NCI-H1105 (cell line): ENCODE measurements at regions not wholly inside any gene's neighbourhood (a gene's known extent, or its start where the extent isn't known, plus 50 kb on each side); places are given as distances from the start of the nearest gene placed in this dataset.

Source experiments
- DNase-seq: peaks from one replicate; lab custom pipeline; 2025; lab: John Stamatoyannopoulos, UW

GRCh38 chr7:47221826-47222225, 360.1 kb downstream of the TNS3 start:
- no peak for DNase-seq

GRCh38 chr7:47218378-47219176, 363.3 kb downstream of the TNS3 start:
- no peak for DNase-seq

GRCh38 chr7:47217570-47218360, 364.1 kb downstream of the TNS3 start:
- no peak for DNase-seq

DNA sequence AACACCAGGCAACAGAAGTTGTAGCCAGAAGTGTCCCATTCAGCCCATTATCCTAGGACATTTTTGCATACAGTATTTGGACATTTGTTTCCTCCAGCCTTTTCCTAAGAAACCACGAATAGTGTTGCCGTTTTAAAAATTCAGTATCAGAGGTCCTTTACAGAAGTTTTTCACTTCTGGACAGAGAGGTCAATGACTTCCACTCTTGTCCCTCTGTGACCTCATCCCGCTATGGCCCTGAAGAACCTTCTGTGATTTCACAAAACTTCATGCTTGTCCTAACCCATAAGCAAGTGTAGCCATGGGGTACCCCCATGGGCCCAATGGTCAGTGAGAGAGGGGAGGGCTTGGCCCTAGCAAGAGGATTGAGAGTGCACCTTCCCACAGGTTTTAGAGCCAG, 364.8 kb downstream of the TNS3 start:
- no peak for DNase-seq

DNA sequence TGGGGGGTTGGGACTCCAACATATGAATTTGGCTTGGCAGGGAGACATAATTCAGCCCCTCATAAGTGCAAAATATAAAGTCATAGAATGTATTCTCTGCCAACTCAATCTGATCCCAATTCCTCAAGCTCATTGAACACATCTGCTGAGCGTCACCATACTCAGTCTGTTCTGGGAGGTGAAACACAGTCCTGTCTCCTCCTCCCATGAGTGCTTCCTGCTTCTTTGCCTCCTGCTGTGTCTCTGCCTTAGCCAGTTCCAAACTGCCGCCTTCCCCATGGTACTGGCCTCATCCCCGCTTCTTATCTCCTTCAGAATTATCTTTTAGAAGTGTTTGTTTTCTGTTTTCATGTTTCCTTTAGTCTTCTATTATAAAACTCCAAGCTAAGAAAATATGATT, 365.5 kb downstream of the TNS3 start:
- no peak for DNase-seq

- no peak for DNase-seq
Measured at GRCh38 chr7:47215640-47216039, 366.3 kb downstream of the TNS3 start.

DNA sequence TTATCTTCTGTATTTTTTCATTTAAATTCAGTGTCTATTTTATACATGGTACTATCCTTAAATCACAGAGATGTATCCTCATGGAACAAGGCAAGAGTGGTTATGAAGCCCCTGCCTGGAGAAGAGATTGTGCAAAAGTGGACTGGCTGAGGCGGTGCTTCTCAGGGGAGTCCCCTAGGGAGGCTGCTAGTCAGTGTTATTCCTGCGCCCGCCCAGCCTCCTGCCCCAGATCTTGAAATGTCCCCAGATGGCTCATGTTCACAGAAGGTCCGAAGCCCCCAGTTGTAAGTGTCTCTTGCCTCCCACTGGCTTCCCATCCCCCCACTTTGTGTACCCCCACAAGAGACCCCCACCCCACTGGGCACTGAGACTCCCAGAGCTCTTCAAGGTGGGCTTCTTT, 366.9 kb downstream of the TNS3 start:
- DNase-seq: no peak

GRCh38 chr7:47213276-47213675, 368.6 kb downstream of the TNS3 start:
- no peak for DNase-seq

DNA sequence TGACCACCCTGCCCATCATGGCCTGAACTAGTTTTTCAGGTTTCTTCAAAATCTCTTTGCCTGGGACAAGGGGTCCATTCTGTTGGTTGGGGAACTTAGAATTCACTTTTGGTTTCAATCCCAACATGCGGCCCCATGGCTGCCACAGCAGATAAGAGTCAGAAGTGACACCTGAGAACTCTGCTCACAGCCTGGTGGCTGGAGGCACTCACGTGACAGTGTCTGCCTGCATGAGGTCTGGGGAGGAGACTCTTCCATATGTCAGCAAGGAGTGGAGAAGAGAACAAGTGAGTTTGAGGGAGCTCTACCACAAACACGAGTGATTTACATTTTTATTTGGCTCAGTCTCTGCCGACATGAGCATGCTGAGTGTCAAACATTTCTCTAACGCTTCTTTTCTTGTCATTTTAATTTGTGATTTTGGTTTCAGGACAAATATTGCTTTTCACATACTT, 370.4 kb downstream of the TNS3 start:
- DNase-seq: no peak

- DNase-seq: no peak
Measured at GRCh38 chr7:47210281-47210854, 371.5 kb downstream of the TNS3 start.

- DNase-seq: no peak
Measured at GRCh38 chr7:47207956-47208355, 374.0 kb downstream of the TNS3 start.

GRCh38 chr7:47204709-47205108, 377.2 kb downstream of the TNS3 start:
- DNase-seq: no peak

DNA sequence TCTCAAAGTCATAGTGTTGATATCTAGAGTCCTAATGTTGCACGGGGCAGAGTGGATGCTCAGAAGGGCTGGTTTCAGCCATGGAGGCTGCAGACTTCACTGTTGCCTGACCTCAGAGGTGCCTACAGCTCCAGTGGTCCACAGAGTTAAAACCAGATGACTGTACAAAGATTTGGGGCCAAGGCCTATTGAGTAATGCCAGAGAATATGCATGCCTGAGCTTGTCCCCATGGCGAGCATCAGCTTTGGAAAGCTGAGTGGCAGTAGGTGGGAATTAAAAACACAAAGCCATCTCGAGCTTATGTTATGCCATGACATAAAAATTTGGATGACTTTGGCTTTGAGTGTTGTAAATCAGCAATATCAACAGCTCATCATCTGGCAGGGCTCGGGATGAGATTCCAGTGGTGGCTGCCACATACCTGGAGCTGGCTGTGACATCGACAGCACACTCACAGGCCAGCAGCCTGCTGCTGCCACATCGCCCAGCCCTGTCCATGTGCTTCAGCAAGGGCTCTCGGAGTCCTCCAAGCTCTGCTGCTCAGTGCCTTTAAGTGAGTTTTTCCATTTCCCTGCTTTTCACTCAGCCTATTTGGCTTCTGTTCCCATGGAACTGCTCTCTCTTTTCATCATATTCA, 379.6 kb downstream of the TNS3 start:
- no peak for DNase-seq

- no peak for DNase-seq
Measured at GRCh38 chr7:47198159-47198558, 383.8 kb downstream of the TNS3 start.

GRCh38 chr7:47197486-47197885, 384.4 kb downstream of the TNS3 start:
- no peak for DNase-seq

GRCh38 chr7:47196737-47197136, 385.2 kb downstream of the TNS3 start:
- DNase-seq: no peak

- DNase-seq: no peak
Measured at GRCh38 chr7:47196106-47196645, 385.7 kb downstream of the TNS3 start.

GRCh38 chr7:47195641-47196040, 386.3 kb downstream of the TNS3 start:
- DNase-seq: no peak

GRCh38 chr7:47194516-47195057, 387.3 kb downstream of the TNS3 start:
- DNase-seq: no peak

DNA sequence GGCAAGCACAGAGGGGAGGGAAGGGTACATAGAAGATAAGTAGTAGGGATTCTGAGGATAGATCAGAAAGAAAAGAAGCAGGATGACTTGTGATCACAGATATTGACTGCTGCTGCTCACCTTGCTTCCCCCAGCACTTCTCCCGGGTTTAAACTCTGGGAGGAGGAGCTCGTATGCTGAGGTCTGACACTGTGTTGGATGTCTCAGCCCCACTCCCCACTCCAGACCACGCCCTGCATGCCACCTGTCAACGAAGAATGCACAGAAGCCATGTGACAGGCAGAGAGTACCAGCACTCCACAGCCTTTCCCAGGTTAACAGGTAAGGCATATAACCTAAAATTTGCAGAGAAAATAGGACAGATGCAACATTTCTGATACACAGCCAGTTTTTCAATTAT, 388.9 kb downstream of the TNS3 start:
- DNase-seq: no peak

DNA sequence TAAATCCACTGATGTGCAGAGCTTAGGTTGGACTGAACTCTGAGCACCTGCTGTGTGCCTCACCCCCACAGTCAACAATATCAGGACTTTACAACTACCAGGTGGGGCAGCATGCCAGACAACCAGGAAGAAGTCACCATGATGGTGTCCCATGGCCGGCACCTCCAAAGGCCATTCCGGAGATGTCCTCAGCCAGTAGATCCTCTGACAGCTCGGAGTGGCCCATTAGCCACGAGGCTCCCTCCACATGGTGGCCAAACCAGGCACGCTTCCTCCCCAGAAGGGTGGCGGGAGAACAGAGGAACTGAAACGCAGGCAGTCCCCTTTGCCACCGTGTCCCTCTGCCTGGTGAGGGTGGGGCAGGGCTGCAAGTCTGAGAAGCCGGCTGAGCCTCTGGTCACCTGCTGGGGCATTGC, 390.0 kb downstream of the TNS3 start:
- DNase-seq: no peak

GRCh38 chr7:47191316-47191715, 390.6 kb downstream of the TNS3 start:
- DNase-seq: no peak
